Astrocyte of the spinal cord (primary cell): ENCODE measurements at regions not wholly inside any gene's neighbourhood (a gene's known extent, or its start where the extent isn't known, plus 50 kb on each side); places are given as distances from the start of the nearest gene placed in this dataset.

Experiments
- DNase-seq: peaks from one replicate; pipeline ENCODE4 v3.0.0; 2011; ENCODE audit warnings: low read depth, low spot score
- H3K4me3 ChIP-seq: 2 replicates; pipeline ENCODE4 v1.5.1; 2011; ENCODE audit warnings: low read depth, mild to moderate bottlenecking, low read length, moderate library complexity
- CTCF ChIP-seq: IDR thresholded peaks from 2 replicates; pipeline ENCODE4 v1.5.1; 2012; ENCODE audit warnings: low read depth, mild to moderate bottlenecking, low read length, inconsistent platforms
- in situ Hi-C: cut with HindIII; loops from 2 replicates; pipeline ENCODE4 v1.10.0; 2017; ENCODE audit warnings: low sequenced_read_pairs

- TF ChIP-seq CTCF: no peak
- DNase-seq: no peak
- in situ Hi-C loops: no loop called here
- H3K4me3 ChIP-seq: no peak overlapping the region
Measured at GRCh38 chr9:129456549-129457324, 164.2 kb downstream of the C9orf50 start.

- no peak for TF ChIP-seq CTCF
- in situ Hi-C loops: no loop called here
- DNase-seq: no peak
- no peak overlapping the region for H3K4me3 ChIP-seq
Measured at GRCh38 chr9:129455151-129455995, 165.5 kb downstream of the C9orf50 start.

DNA sequence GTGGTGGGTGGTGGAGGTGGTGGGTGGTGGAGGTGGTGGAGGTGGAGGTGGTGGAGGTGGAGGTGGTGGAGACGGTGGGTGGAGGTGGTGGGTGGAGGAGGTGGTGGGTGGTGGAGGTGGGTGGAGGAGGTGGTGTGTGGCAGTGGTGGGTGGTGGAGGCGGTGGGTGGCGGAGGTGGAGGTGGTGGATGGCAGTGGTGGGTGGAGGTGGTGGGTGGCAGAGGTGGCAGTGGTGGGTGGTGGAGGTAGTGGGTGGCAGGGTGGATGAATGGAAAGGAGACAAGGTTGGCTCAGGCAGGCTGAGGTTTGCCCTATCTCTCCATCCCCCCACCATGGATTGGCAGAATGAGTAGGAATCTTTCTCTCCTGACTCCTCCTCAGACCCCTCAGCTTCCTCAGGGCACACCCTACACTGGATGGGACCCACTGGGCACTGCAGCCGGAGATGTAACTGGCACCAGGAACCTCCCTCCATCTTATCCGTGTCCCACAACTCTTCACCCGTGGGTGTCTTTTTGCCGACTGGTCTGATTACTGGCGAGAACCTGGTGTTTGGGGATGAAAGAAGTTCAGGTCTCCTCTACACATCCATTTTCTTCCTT, 166.3 kb downstream of the C9orf50 start:
- no peak for TF ChIP-seq CTCF
- no peak overlapping the region for H3K4me3 ChIP-seq
- in situ Hi-C loops: no loop called here
- DNase-seq: no peak

DNA sequence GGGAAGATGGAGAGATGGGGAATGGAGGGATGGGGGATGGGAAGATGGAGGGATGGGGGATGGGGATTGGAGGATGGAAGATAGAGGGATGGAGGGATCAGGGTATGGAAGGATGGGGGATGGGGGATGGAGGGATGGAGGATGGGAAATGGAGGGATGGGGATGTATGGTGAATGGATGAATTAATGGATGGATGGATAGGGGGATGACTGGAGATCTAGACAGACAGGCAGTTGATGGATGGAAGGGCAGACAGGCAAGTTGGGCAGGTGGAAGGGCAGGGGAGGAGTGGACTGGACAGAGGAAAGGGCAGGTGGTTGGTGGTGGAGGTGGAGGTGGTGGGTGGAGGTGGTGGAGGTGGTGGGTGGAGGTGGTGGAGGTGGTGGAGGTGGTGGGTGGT, 167.2 kb downstream of the C9orf50 start:
- TF ChIP-seq CTCF: no peak
- H3K4me3 ChIP-seq: no peak overlapping the region
- no peak for DNase-seq
- in situ Hi-C loops: no loop called here

- TF ChIP-seq CTCF: no peak
- in situ Hi-C loops: no loop called here
- no peak overlapping the region for H3K4me3 ChIP-seq
- DNase-seq: no peak
Measured at GRCh38 chr9:129451669-129452068, 169.2 kb downstream of the C9orf50 start.

- no peak overlapping the region for H3K4me3 ChIP-seq
- TF ChIP-seq CTCF: no peak
- in situ Hi-C loops: no loop called here
- no peak for DNase-seq
Measured at GRCh38 chr9:129451089-129451656, 169.7 kb downstream of the C9orf50 start.
